DND-41 (cell line): ENCODE measurements at regions not wholly inside any gene's neighbourhood (a gene's known extent, or its start where the extent isn't known, plus 50 kb on each side); places are given as distances from the start of the nearest gene placed in this dataset.

Experiments
- EZH2 ChIP-seq: IDR thresholded peaks from 3 replicates; pipeline ENCODE4 v1.6.1; 2012; ENCODE audit warnings: borderline replicate concordance, low read depth, mild to moderate bottlenecking, moderate library complexity, low read length, inconsistent platforms; ENCODE audit not compliant: severe bottlenecking
- TF ChIP-seq, protein P1 (sequence below): IDR thresholded peaks from 2 replicates; pipeline ENCODE4 v1.5.1; 2012; ENCODE audit warnings: borderline replicate concordance, low read length, moderate library complexity, mild to moderate bottlenecking; ENCODE audit not compliant: poor library complexity, severe bottlenecking; ENCODE audit errors: extremely low read depth

DNA sequence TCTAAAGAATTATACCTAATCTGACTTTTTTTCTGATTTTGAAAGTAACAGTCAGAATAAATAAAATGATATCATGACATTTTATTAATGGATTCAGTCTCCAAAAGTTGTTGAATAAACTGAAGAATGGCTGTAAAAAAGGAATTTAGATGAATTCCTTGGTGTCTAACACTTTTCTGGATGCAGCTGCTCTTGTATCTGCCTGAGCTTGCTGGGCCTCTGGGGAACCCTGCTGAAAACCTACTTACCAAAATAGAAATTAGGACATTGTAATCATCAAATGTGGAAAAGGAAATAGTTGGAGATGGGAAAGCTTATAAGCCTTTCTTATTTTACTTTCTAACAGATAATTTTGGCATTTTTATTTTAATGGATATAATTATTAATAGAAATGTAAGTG lies 315.7 kb upstream of the ANO5 start:
- TF ChIP-seq, protein P1, sequence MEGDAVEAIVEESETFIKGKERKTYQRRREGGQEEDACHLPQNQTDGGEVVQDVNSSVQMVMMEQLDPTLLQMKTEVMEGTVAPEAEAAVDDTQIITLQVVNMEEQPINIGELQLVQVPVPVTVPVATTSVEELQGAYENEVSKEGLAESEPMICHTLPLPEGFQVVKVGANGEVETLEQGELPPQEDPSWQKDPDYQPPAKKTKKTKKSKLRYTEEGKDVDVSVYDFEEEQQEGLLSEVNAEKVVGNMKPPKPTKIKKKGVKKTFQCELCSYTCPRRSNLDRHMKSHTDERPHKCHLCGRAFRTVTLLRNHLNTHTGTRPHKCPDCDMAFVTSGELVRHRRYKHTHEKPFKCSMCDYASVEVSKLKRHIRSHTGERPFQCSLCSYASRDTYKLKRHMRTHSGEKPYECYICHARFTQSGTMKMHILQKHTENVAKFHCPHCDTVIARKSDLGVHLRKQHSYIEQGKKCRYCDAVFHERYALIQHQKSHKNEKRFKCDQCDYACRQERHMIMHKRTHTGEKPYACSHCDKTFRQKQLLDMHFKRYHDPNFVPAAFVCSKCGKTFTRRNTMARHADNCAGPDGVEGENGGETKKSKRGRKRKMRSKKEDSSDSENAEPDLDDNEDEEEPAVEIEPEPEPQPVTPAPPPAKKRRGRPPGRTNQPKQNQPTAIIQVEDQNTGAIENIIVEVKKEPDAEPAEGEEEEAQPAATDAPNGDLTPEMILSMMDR: no peak
- TF ChIP-seq EZH2: no peak
